HG02852 (cell line): ENCODE measurements at regions not wholly inside any gene's neighbourhood (a gene's known extent, or its start where the extent isn't known, plus 50 kb on each side); places are given as distances from the start of the nearest gene placed in this dataset.

Source experiments
- ATAC-seq: cut with Tn5 transposase; IDR thresholded peaks from one replicate; pipeline ENCODE4 v1.9.1; 2021; ENCODE audit warnings: mild to moderate bottlenecking, moderate library complexity; ENCODE audit not compliant: unreplicated experiment

- ATAC-seq, result no peak
These were observed 54.0 kb upstream of the RASSF8 start for GRCh38 chr12:25904442-25904841.

- ATAC-seq, result no peak
These were observed 51.7 kb upstream of the RASSF8 start for GRCh38 chr12:25906651-25907340.
